Tibial nerve (tissue), 3 donors: ENCODE measurements at regions not wholly inside any gene's neighbourhood (a gene's known extent, or its start where the extent isn't known, plus 50 kb on each side); places are given as distances from the start of the nearest gene placed in this dataset.

Source experiments
- POLR2A ChIP-seq, 2 donors: fragments of 450-650 bp; IDR thresholded peaks; one replicate each; pipeline ENCODE4 v1.6.1; 2017; ENCODE audit warnings: antibody characterized with exemption in 2 of 2, mild to moderate bottlenecking in 2 of 2, moderate library complexity in 2 of 2
- TF ChIP-seq, protein P1 (sequence below), 5 experiments: fragments of 200-600 bp in 3 of 5; fragments of 450-650 bp in 2 of 5; sonication (generic) in 3 of 5; IDR thresholded peaks; one replicate each; pipeline ENCODE4 v1.5.1; 2016 to 2019; ENCODE audit warnings: antibody characterized with exemption in 5 of 5, mild to moderate bottlenecking in 3 of 5, moderate library complexity in 2 of 5

DNA sequence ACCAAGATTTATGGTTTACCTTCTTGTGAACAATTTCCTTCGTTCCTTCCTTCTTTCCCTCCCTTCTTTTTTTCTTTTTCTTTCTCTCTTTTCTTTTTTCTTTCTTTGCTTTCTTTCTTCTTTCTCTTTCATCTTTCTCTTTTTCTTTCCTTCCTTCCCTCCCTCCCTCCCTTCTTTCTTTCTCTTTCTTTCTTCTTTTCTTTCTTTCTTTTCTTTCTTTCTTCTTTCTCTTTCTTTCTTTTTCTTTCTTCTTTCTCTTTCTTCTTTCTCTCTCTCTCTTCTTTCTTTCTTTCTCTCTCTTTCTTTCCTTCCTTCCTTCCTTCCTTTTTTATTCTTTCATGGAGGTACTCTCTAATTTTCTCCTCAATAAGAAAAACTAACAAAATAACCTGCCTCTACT, 462.1 kb upstream of the ATP2B1 start:
- TF ChIP-seq, protein P1, sequence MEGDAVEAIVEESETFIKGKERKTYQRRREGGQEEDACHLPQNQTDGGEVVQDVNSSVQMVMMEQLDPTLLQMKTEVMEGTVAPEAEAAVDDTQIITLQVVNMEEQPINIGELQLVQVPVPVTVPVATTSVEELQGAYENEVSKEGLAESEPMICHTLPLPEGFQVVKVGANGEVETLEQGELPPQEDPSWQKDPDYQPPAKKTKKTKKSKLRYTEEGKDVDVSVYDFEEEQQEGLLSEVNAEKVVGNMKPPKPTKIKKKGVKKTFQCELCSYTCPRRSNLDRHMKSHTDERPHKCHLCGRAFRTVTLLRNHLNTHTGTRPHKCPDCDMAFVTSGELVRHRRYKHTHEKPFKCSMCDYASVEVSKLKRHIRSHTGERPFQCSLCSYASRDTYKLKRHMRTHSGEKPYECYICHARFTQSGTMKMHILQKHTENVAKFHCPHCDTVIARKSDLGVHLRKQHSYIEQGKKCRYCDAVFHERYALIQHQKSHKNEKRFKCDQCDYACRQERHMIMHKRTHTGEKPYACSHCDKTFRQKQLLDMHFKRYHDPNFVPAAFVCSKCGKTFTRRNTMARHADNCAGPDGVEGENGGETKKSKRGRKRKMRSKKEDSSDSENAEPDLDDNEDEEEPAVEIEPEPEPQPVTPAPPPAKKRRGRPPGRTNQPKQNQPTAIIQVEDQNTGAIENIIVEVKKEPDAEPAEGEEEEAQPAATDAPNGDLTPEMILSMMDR (IDR thresholded peaks at IDR 0.05): no peak
- TF ChIP-seq POLR2A (IDR thresholded peaks at IDR 0.05): no peak
